ENCODE measurements at regions not wholly inside any gene's neighbourhood (a gene's known extent, or its start where the extent isn't known, plus 50 kb on each side); places are given as distances from the start of the nearest gene placed in this dataset.

DNA sequence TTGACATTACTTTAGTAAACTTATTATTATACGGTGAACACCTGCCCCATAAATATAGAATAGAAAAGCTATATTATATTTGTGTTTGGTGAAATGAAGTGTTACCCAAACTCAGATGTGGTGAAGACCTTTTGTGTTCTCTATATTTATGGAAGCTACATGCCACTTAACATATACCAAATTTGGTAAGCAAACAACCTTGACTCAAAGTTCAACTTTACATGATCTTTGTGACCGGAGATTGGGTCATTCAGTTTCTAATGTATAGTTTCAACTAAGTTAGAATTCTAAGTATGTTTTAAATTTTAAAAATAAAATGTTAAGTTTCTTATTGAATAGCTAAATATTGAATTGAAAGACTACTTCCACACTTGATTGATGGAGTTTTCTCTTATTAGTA lies 288.6 kb upstream of the SEMA3D start:
- DNase-seq, result no peak

DNA sequence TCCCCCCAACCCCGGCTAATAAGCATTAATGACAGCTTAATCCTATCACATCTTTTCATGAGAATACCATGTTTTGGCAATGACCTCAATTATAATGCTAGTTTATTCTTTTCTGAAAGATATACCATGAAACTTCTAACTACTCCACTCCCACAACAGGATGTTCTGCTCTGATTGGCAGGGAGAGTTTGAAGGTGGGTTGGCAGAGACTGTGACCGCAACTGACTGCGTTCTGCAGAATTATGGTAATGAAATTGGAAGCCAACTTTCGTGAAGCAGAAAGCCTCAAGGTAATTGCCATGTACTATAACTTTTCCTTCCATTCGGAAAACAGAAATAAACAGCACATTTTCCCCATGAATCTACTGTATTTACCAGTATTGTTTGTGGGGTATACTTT lies 288.2 kb upstream of the SEMA3D start:
- DNase-seq, result no peak

GRCh38 chr7:85474234-85474633 lies 287.4 kb upstream of the SEMA3D start:
- DNase-seq, result no peak

GRCh38 chr7:85471740-85472139 lies 284.9 kb upstream of the SEMA3D start:
- no peak for DNase-seq

- no peak for DNase-seq
Observed at GRCh38 chr7:85471307-85471706, 284.5 kb upstream of the SEMA3D start.

DNA sequence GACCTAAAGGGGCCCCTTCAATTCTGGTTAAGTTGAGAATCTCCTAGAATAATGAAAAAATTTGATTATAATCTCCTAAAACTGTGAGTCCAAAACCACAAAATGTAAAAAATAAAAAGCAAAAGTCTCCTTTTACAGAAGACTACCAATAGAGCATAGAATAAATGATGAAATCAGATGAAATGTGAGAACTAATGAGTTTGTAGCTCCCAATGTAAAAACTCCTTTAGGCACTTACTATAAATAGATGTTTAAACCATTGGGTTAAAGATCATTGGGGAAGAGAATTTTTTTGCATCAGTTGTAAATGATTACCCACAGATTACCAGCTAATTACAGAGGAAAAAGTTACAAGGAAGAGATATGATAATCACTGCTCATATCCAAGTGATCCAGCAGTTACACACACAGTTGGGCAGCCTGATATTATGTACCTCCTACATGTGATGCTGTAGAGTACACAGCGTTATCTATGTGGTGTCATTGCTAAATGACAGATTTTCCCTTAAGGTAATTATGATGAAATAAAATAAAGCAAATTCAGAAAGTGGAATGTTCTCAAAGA lies 282.7 kb upstream of the SEMA3D start:
- no peak for DNase-seq

GRCh38 chr7:85464042-85464651 lies 277.3 kb upstream of the SEMA3D start:
- no peak for DNase-seq

DNA sequence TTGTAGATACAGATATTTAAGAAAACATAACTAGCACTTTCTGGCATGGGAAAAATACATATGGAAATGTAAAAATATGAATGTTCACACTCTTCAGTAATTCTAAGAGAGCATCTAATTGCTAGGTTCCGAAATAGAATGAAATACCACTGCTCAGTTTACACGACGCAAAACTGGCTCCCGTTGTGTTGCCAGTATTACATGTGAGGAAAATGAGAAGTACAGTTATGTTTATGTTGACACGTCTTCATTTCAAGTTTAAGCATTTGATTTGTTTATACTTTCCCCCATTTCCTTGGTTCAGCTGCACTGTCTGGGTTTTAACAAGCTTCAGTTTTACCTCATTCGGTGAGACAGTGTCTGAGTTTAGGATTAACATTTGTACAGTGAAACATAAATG lies 275.8 kb upstream of the SEMA3D start:
- no peak for DNase-seq

GRCh38 chr7:85457911-85458310 lies 271.1 kb upstream of the SEMA3D start:
- no peak for DNase-seq

- no peak for DNase-seq
Observed at GRCh38 chr7:85456254-85456653, 269.4 kb upstream of the SEMA3D start.

DNA sequence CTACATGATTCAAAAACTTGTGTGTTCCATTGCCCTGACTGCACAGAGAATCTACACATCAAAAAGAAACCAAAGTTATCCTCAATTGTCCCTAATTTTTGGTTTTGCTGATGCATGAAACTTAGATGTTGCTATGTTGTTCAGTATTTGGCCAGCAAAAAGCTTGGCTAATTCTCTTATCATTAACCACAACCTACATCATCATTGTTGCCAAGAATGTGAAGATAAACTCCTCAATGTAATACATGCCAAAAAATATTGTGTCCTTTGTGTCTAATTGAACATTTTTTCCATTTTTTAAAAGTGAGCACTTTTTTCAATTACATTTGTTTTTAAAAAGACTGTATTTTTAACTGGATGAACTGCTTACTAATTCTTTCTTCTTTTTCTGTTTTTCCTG lies 268.0 kb upstream of the SEMA3D start:
- DNase-seq, result no peak

DNA sequence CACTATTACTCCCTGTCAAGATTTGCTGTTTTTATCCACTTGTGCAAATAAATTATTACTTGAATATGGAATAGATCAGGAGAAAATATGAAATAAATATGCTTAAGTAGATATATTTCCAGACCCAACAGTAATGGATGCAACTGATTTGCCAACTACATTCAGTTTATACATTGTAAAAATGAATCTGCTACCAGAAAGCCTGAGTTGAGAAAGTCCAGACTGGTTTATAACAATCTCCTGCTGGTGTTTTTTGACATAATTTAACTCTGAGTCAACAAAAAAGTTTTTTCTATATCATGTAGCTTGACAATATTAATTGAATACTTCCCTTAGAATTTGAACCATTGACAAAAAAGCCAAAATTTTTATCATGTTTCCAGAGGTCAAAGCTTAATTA lies 265.8 kb upstream of the SEMA3D start:
- no peak for DNase-seq

- DNase-seq, result no peak
Observed at GRCh38 chr7:85449478-85449877, 262.6 kb upstream of the SEMA3D start.

DNA sequence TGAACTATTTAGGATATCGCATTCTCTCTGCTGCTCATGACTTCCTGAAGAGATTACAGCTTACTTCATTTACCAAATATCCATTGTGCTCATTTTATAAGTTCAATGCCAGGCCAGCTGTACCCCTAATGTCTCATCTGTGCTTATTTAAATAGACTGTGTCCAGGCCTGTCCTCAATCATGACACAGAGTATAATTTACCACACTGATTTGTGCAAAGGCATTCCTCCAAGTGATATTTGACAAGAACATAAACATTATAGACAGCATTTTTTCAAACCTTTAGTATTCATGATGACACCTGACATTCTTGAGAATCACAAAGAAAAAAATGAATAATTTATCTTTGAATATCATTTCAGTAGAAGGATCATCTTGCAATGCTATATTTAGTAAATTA lies 260.1 kb upstream of the SEMA3D start:
- no peak for DNase-seq

DNA sequence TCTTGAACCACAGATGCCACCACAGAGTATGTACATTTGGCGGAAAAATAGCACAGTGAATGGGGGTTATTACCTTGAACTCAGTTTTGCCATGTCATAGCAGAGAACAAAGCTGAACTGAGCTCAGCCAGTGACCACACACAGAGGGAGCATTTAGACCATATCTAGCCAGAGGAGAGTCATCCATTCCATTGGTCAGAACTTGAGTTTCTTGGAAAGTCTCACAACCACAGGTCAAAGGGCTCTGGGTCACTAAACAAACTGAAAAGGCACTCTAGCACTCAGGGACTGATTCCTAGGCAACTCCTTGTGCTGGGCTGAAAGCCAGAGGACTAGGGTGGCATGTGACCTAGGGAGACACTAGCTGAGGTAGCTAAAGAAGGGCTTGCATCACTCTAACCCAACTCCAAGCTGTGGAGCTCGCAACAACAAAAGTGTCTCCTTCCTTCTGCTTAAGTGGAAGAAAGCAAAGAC lies 239.7 kb upstream of the SEMA3D start:
- DNase-seq, result no peak

- no peak for DNase-seq
Observed at GRCh38 chr7:85424298-85424697, 237.4 kb upstream of the SEMA3D start.

DNA sequence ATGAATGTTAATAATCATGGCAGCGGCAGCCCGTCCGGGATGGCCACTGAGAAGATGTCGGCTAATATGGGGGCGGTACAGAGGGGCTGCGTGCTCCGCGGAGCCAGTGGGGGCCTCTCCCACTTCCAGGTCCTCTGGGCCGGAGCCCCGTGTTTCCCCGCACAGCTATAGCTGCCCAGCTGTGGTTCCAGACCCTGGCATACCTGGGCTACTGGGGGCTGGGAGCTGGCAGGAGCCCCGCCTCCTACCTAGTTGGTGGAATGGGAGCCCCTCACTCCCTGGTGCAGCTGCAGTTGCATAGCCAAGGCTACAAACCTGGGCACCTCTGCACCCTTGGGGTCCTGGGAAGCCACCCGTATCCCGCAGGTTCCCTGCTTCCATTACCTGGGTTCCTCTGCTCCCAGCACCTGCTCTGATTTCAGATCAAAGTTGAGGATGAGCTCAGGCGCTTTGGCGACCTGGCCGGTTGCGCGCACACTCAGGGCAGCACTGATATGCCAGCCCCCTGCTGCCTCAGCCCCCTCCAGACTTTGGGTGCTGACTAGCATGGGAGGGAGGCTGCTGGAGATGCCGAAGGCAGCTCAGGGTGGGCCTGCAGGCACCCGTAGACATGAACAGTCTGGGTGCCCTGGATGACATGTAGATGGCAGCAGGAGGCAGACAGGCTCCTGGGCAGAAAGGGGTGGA lies 236.5 kb upstream of the SEMA3D start:
- no peak for DNase-seq

- no peak for DNase-seq
Observed at GRCh38 chr7:85415743-85416142, 228.9 kb upstream of the SEMA3D start.

GRCh38 chr7:85413718-85414117 lies 226.9 kb upstream of the SEMA3D start:
- no peak for DNase-seq

DNA sequence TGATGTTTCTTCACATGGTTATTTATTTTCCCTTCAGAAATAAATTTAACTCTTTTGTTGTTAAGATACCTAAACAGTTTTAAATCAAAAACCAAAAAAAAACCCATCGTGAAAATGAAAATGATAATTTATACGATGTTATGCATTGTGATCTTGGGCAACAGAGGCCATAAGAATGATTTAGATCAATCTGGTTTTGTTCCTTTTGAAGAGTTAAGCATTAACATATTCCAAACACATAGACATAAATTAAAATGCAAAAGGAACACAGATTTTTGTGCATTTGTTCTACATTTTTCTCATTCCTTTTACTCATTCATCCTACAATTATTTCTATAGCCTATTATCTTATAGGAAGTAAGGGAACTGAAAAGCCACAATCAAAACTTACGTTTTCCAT lies 226.1 kb upstream of the SEMA3D start:
- no peak for DNase-seq

GRCh38 chr7:85407391-85407790 lies 220.5 kb upstream of the SEMA3D start:
- DNase-seq, result no peak

GRCh38 chr7:85405016-85405902 lies 218.4 kb upstream of the SEMA3D start:
- no peak for DNase-seq

- no peak for DNase-seq
Observed at GRCh38 chr7:85396676-85397075, 209.8 kb upstream of the SEMA3D start.

DNA sequence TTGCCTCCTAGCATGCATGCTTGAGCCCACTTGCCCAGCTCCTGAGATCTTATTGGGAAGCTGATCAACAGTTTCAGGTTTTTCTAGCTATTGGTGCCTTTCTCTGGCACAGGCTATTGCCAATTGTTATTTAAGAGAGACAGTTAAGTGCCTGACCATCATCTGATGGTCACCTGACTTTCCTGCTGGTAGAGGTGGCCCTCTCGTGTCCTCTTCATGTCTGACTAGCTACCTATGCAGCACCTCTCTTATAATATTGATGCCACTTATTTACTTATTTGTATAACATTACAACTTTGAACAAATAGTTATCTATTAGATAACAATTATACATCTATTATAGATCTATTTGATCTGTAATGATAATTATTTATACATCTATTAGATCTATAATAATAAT lies 205.9 kb upstream of the SEMA3D start:
- no peak for DNase-seq
